BLaER1 (cell line): ENCODE measurements at regions not wholly inside any gene's neighbourhood (a gene's known extent, or its start where the extent isn't known, plus 50 kb on each side); places are given as distances from the start of the nearest gene placed in this dataset.

Experiments used
- H3K27ac ChIP-seq: shearing (Covaris generic); formaldehyde crosslinking; 2 replicates; pipeline ENCODE4 v1.8.1; 2022
- H3K27me3 ChIP-seq: shearing (Covaris generic); formaldehyde crosslinking; 2 replicates; pipeline ENCODE4 v1.8.1; 2022
- H3K36me3 ChIP-seq: shearing (Covaris generic); formaldehyde crosslinking; 2 replicates; pipeline ENCODE4 v1.8.1; 2022
- H3K4me1 ChIP-seq: shearing (Covaris generic); formaldehyde crosslinking; 2 replicates; pipeline ENCODE4 v1.8.1; 2022
- H3K4me2 ChIP-seq: shearing (Covaris generic); formaldehyde crosslinking; 2 replicates; pipeline ENCODE4 v1.8.1; 2022
- H3K4me3 ChIP-seq: shearing (Covaris generic); formaldehyde crosslinking; 2 replicates; pipeline ENCODE4 v1.8.1; 2022
- H3K9ac ChIP-seq: shearing (Covaris generic); formaldehyde crosslinking; 2 replicates; pipeline ENCODE4 v1.8.1; 2022
- H3K9me3 ChIP-seq: shearing (Covaris generic); formaldehyde crosslinking; 2 replicates; pipeline ENCODE4 v1.8.1; 2022
- H4K20me1 ChIP-seq: shearing (Covaris generic); formaldehyde crosslinking; 2 replicates; pipeline ENCODE4 v1.8.1; 2022
- Cebpa-rat ChIP-seq: shearing (Covaris generic); IDR thresholded peaks from 2 replicates; pipeline ENCODE4 v1.8.1; 2022

- H3K9ac ChIP-seq = no peak overlapping the region
- no peak overlapping the region for H3K4me3 ChIP-seq
- H3K27ac ChIP-seq = no peak overlapping the region
- no peaks in the 10 kb centered on the region for H4K20me1 ChIP-seq
- no peaks in the 10 kb centered on the region for H3K4me1 ChIP-seq
- no peaks in the 10 kb centered on the region for H3K9me3 ChIP-seq
- TF ChIP-seq Cebpa-rat = no peak
- no peaks in the 10 kb centered on the region for H3K36me3 ChIP-seq
- H3K27me3 ChIP-seq = no peaks in the 10 kb centered on the region
- no peak overlapping the region for H3K4me2 ChIP-seq
Measured at GRCh38 chr18:25599443-25599842, 247.5 kb upstream of the ZNF521 start.

- Histone ChIP-seq H3K4me2 (no peak overlapping the region), H3K4me3 (no peak overlapping the region), H3K4me1 (no peaks in the 10 kb centered on the region), H3K9ac (no peak overlapping the region), H4K20me1 (no peaks in the 10 kb centered on the region), H3K27ac (no peak overlapping the region), H3K9me3 (no peaks in the 10 kb centered on the region), H3K27me3 (no peaks in the 10 kb centered on the region), H3K36me3 (no peaks in the 10 kb centered on the region)
- TF ChIP-seq Cebpa-rat = no peak
Measured at GRCh38 chr18:25597476-25597875, 245.5 kb upstream of the ZNF521 start.

GRCh38 chr18:25595274-25596060 is 243.5 kb upstream of the ZNF521 start:
- H3K4me1 ChIP-seq = no peaks in the 10 kb centered on the region
- no peak for TF ChIP-seq Cebpa-rat

GRCh38 chr18:25594351-25594750 is 242.4 kb upstream of the ZNF521 start:
- H3K9ac ChIP-seq = no peak overlapping the region
- no peaks in the 10 kb centered on the region for H4K20me1 ChIP-seq
- H3K4me2 ChIP-seq = no peak overlapping the region
- no peak for TF ChIP-seq Cebpa-rat
- H3K27ac ChIP-seq = no peak overlapping the region
- H3K4me3 ChIP-seq = no peak overlapping the region
- H3K9me3 ChIP-seq = no peaks in the 10 kb centered on the region
- no peaks in the 10 kb centered on the region for H3K27me3 ChIP-seq
- H3K4me1 ChIP-seq = no peaks in the 10 kb centered on the region
- H3K36me3 ChIP-seq = no peaks in the 10 kb centered on the region

More at GRCh38 chr18:25595274-25596060, 243.5 kb upstream of the ZNF521 start:
- H3K27ac ChIP-seq = no peak overlapping the region
- H3K36me3 ChIP-seq = no peaks in the 10 kb centered on the region
- no peak overlapping the region for H3K4me3 ChIP-seq
- H3K9ac ChIP-seq = no peak overlapping the region
- H3K27me3 ChIP-seq = no peaks in the 10 kb centered on the region
- no peak overlapping the region for H3K4me2 ChIP-seq
- no peaks in the 10 kb centered on the region for H4K20me1 ChIP-seq
- no peaks in the 10 kb centered on the region for H3K9me3 ChIP-seq

- no peak overlapping the region for H3K4me2 ChIP-seq
- TF ChIP-seq Cebpa-rat = no peak
Measured at GRCh38 chr18:25592804-25593360, 240.9 kb upstream of the ZNF521 start.

GRCh38 chr18:25590456-25590855 is 238.5 kb upstream of the ZNF521 start:
- no peaks in the 10 kb centered on the region for H3K4me1 ChIP-seq
- no peak overlapping the region for H3K27ac ChIP-seq
- no peaks in the 10 kb centered on the region for H3K36me3 ChIP-seq
- no peaks in the 10 kb centered on the region for H4K20me1 ChIP-seq
- no peaks in the 10 kb centered on the region for H3K27me3 ChIP-seq
- H3K9ac ChIP-seq = no peak overlapping the region
- H3K9me3 ChIP-seq = no peaks in the 10 kb centered on the region
- no peak overlapping the region for H3K4me3 ChIP-seq
- TF ChIP-seq Cebpa-rat = no peak
- no peak overlapping the region for H3K4me2 ChIP-seq

More at GRCh38 chr18:25592804-25593360, 240.9 kb upstream of the ZNF521 start:
- Histone ChIP-seq H3K27me3 (no peaks in the 10 kb centered on the region), H3K9ac (no peak overlapping the region), H3K4me1 (no peaks in the 10 kb centered on the region), H3K4me3 (no peak overlapping the region), H3K36me3 (no peaks in the 10 kb centered on the region), H4K20me1 (no peaks in the 10 kb centered on the region), H3K9me3 (no peaks in the 10 kb centered on the region), H3K27ac (no peak overlapping the region)

GRCh38 chr18:25587545-25587944 is 235.6 kb upstream of the ZNF521 start:
- Histone ChIP-seq H3K9me3 (no peaks in the 10 kb centered on the region), H4K20me1 (no peaks in the 10 kb centered on the region), H3K36me3 (no peaks in the 10 kb centered on the region), H3K4me1 (no peaks in the 10 kb centered on the region), H3K27ac (no peak overlapping the region), H3K9ac (no peak overlapping the region), H3K27me3 (no peaks in the 10 kb centered on the region), H3K4me2 (no peak overlapping the region), H3K4me3 (no peak overlapping the region)
- no peak for TF ChIP-seq Cebpa-rat

GRCh38 chr18:25568986-25569385 is 217.0 kb upstream of the ZNF521 start:
- Histone ChIP-seq H3K9ac (no peak overlapping the region), H3K4me1 (no peaks in the 10 kb centered on the region), H3K4me3 (no peak overlapping the region), H3K27ac (no peak overlapping the region), H3K9me3 (no peaks in the 10 kb centered on the region), H3K36me3 (no peaks in the 10 kb centered on the region), H4K20me1 (no peaks in the 10 kb centered on the region), H3K27me3 (no peaks in the 10 kb centered on the region), H3K4me2 (no peak overlapping the region)
- no peak for TF ChIP-seq Cebpa-rat

- H3K27ac ChIP-seq = no peak overlapping the region
- no peaks in the 10 kb centered on the region for H4K20me1 ChIP-seq
- no peak for TF ChIP-seq Cebpa-rat
- no peak overlapping the region for H3K4me3 ChIP-seq
- no peaks in the 10 kb centered on the region for H3K9me3 ChIP-seq
- no peak overlapping the region for H3K9ac ChIP-seq
- H3K27me3 ChIP-seq = no peaks in the 10 kb centered on the region
- no peaks in the 10 kb centered on the region for H3K36me3 ChIP-seq
- no peak overlapping the region for H3K4me2 ChIP-seq
- H3K4me1 ChIP-seq = no peaks in the 10 kb centered on the region
Measured at GRCh38 chr18:25563816-25564683, 212.1 kb upstream of the ZNF521 start.

GRCh38 chr18:25563346-25563745 is 211.4 kb upstream of the ZNF521 start:
- Histone ChIP-seq H3K27ac (no peak overlapping the region), H3K4me3 (no peak overlapping the region), H3K4me2 (no peak overlapping the region), H3K4me1 (no peaks in the 10 kb centered on the region), H3K27me3 (no peaks in the 10 kb centered on the region), H3K9ac (no peak overlapping the region), H3K36me3 (no peaks in the 10 kb centered on the region), H4K20me1 (no peaks in the 10 kb centered on the region), H3K9me3 (no peaks in the 10 kb centered on the region)
- TF ChIP-seq Cebpa-rat = no peak
